ENCODE measurements at regions not wholly inside any gene's neighbourhood (a gene's known extent, or its start where the extent isn't known, plus 50 kb on each side); places are given as distances from the start of the nearest gene placed in this dataset.
"Not testable (repeated sequence)": the region's sequence is repeated elsewhere in the genome, so short reads cannot be mapped to it uniquely, and the experiment has no call there.

- no peak for DNase-seq (ENCODE audit: unreplicated experiment)
- Mint-ChIP-seq H3K4me3 (ENCODE audit: unreplicated experiment) (no peak overlapping the region), H3K36me3 (ENCODE audit: insufficient read depth, unreplicated experiment) (no peaks in the 10 kb centered on the region), H3K27ac (ENCODE audit: low read depth, unreplicated experiment) (no peak overlapping the region), H3K27me3 (ENCODE audit: insufficient read depth, unreplicated experiment) (no peaks in the 10 kb centered on the region), H3K9me3 (ENCODE audit: unreplicated experiment) (no peaks in the 10 kb centered on the region), H3K4me1 (ENCODE audit: insufficient read depth, unreplicated experiment) (no peaks in the 10 kb centered on the region)
- BruUV-seq (replicated peaks), result no TSS peak
- ChIA-PET CTCF (interaction anchor here (0.7 to 1.0 kb wide), 2 partner anchors 220 to 536 kb away, joined by 3 to 4 read pairs; no protein-coding TSS in a partner anchor), POLR2A (no interaction called here)
- TF ChIP-seq CTCF (IDR thresholded peaks at IDR 0.05; ENCODE audit: unreplicated experiment), result no peak
- intact Hi-C loops (cut with micrococcal nuclease), result no loop called here
Observed at GRCh38 chr11:87572881-87573280, 535.1 kb downstream of the TMEM135 start.

- no peak for DNase-seq (ENCODE audit: unreplicated experiment)
- Mint-ChIP-seq H3K27ac (ENCODE audit: low read depth, unreplicated experiment) (no peak overlapping the region), H3K27me3 (ENCODE audit: insufficient read depth, unreplicated experiment) (no peaks in the 10 kb centered on the region), H3K4me3 (ENCODE audit: unreplicated experiment) (no peak overlapping the region), H3K36me3 (ENCODE audit: insufficient read depth, unreplicated experiment) (no peaks in the 10 kb centered on the region), H3K9me3 (ENCODE audit: unreplicated experiment) (peaks cover 6% of the 10 kb centered on the region), H3K4me1 (ENCODE audit: insufficient read depth, unreplicated experiment) (peaks cover 4% of the 10 kb centered on the region)
- CTCF ChIA-PET, result interaction anchor here (0.8 kb wide), 1 partner anchor 163 kb away, joined by 3 read pairs; no protein-coding TSS in a partner anchor
- no TSS peak for BruUV-seq (replicated peaks)
- POLR2A ChIA-PET, result no interaction called here
- intact Hi-C loops (cut with micrococcal nuclease), result no loop called here
- no peak for TF ChIP-seq CTCF (IDR thresholded peaks at IDR 0.05; ENCODE audit: unreplicated experiment)
Observed at GRCh38 chr11:87560352-87560751, 522.6 kb downstream of the TMEM135 start.

- H3K4me3 Mint-ChIP-seq (ENCODE audit: unreplicated experiment); H3K27me3 Mint-ChIP-seq (ENCODE audit: insufficient read depth, unreplicated experiment); intact Hi-C loops (cut with micrococcal nuclease); H3K4me1 Mint-ChIP-seq (ENCODE audit: insufficient read depth, unreplicated experiment); H3K36me3 Mint-ChIP-seq (ENCODE audit: insufficient read depth, unreplicated experiment); H3K27ac Mint-ChIP-seq (ENCODE audit: low read depth, unreplicated experiment); DNase-seq (ENCODE audit: unreplicated experiment); POLR2A ChIA-PET; BruUV-seq (replicated peaks): not testable (repeated sequence)
- CTCF ChIA-PET, result interaction anchor here (0.8 kb wide), 1 partner anchor 163 kb away, joined by 3 read pairs; no protein-coding TSS in a partner anchor
- peaks cover 11% of the 10 kb centered on the region for H3K9me3 Mint-ChIP-seq (ENCODE audit: unreplicated experiment)
Observed at GRCh38 chr11:87559852-87560251, 522.1 kb downstream of the TMEM135 start.

- Mint-ChIP-seq H3K9me3 (ENCODE audit: unreplicated experiment) (peaks cover 21% of the 10 kb centered on the region), H3K4me1 (ENCODE audit: insufficient read depth, unreplicated experiment) (peaks cover 4% of the 10 kb centered on the region), H3K27ac (ENCODE audit: low read depth, unreplicated experiment) (no peak overlapping the region), H3K27me3 (ENCODE audit: insufficient read depth, unreplicated experiment) (no peaks in the 10 kb centered on the region), H3K36me3 (ENCODE audit: insufficient read depth, unreplicated experiment) (no peaks in the 10 kb centered on the region), H3K4me3 (ENCODE audit: unreplicated experiment) (no peak overlapping the region)
- BruUV-seq (replicated peaks), result no TSS peak
- DNase-seq (ENCODE audit: unreplicated experiment), result no peak
- intact Hi-C loops (cut with micrococcal nuclease), result no loop called here
- CTCF ChIA-PET, result interaction anchor here (0.8 to 1.3 kb wide), 3 partner anchors 10 to 142 kb away, joined by 3 to 4 read pairs (median 3); no protein-coding TSS in a partner anchor
- POLR2A ChIA-PET, result interaction anchor here (0.6 to 0.8 kb wide), 2 partner anchors 169 to 203 kb away, joined by 4 to 5 read pairs; no protein-coding TSS in a partner anchor
- no peak for TF ChIP-seq CTCF (IDR thresholded peaks at IDR 0.05; ENCODE audit: unreplicated experiment)
Observed at GRCh38 chr11:87555101-87555500, 517.4 kb downstream of the TMEM135 start.

- Mint-ChIP-seq H3K27me3 (ENCODE audit: insufficient read depth, unreplicated experiment) (no peaks in the 10 kb centered on the region), H3K4me3 (ENCODE audit: unreplicated experiment) (no peak overlapping the region), H3K27ac (ENCODE audit: low read depth, unreplicated experiment) (no peak overlapping the region), H3K36me3 (ENCODE audit: insufficient read depth, unreplicated experiment) (no peaks in the 10 kb centered on the region), H3K4me1 (ENCODE audit: insufficient read depth, unreplicated experiment) (no peaks in the 10 kb centered on the region), H3K9me3 (ENCODE audit: unreplicated experiment) (peaks cover 31% of the 10 kb centered on the region)
- BruUV-seq (replicated peaks), result no TSS peak
- no peak for DNase-seq (ENCODE audit: unreplicated experiment)
- CTCF ChIA-PET, result no interaction called here
- no peak for TF ChIP-seq CTCF (IDR thresholded peaks at IDR 0.05; ENCODE audit: unreplicated experiment)
- intact Hi-C loops (cut with micrococcal nuclease), result no loop called here
- POLR2A ChIA-PET, result no interaction called here
Observed at GRCh38 chr11:87548797-87549196, 511.1 kb downstream of the TMEM135 start.

Data from MCF 10A (cell line).